GM19467 (cell line): ENCODE measurements at regions not wholly inside any gene's neighbourhood (a gene's known extent, or its start where the extent isn't known, plus 50 kb on each side); places are given as distances from the start of the nearest gene placed in this dataset.
"Not testable (repeated sequence)": the region's sequence is repeated elsewhere in the genome, so short reads cannot be mapped to it uniquely, and the experiment has no call there.

Experiments used
- ATAC-seq: cut with Tn5 transposase; IDR thresholded peaks from one replicate; pipeline ENCODE4 v1.9.1; 2021; ENCODE audit warnings: mild to moderate bottlenecking, moderate library complexity; ENCODE audit not compliant: unreplicated experiment

GRCh38 chr3:166696103-166696502, 684.0 kb downstream of the ZBBX start:
- no peak for ATAC-seq

- no peak for ATAC-seq
Observed at GRCh38 chr3:166688665-166689064, 691.4 kb downstream of the ZBBX start.

GRCh38 chr3:166685246-166685645, 694.9 kb downstream of the ZBBX start:
- ATAC-seq: no peak

- not testable (repeated sequence) for ATAC-seq
Observed at GRCh38 chr3:166684077-166684476, 696.0 kb downstream of the ZBBX start.

- no peak for ATAC-seq
Observed at GRCh38 chr3:166669781-166670180, 710.3 kb downstream of the ZBBX start.

GRCh38 chr3:166663194-166663593, 716.9 kb downstream of the ZBBX start:
- ATAC-seq: no peak

- ATAC-seq: no peak
Observed at GRCh38 chr3:166661621-166662020, 718.5 kb downstream of the ZBBX start.

- no peak for ATAC-seq
Observed at GRCh38 chr3:166660962-166661361, 719.1 kb downstream of the ZBBX start.

GRCh38 chr3:166637984-166638530, 742.0 kb downstream of the ZBBX start:
- no peak for ATAC-seq

- no peak for ATAC-seq
Observed at GRCh38 chr3:166634091-166634746, 745.9 kb downstream of the ZBBX start.

- ATAC-seq: no peak
Observed at GRCh38 chr3:166630190-166630589, 749.9 kb downstream of the ZBBX start.

- ATAC-seq: no peak
Observed at GRCh38 chr3:166613365-166613764, 766.7 kb downstream of the ZBBX start.

- not testable (repeated sequence) for ATAC-seq
Observed at GRCh38 chr3:166612761-166613160, 767.3 kb downstream of the ZBBX start.

- ATAC-seq: no peak
Observed at GRCh38 chr3:166607933-166608521, 770.8 kb upstream of the BCHE start.

- ATAC-seq: no peak
Observed at GRCh38 chr3:166606988-166607387, 769.8 kb upstream of the BCHE start.

- no peak for ATAC-seq
Observed at GRCh38 chr3:166593776-166594175, 756.6 kb upstream of the BCHE start.

GRCh38 chr3:166582236-166582635, 745.0 kb upstream of the BCHE start:
- no peak for ATAC-seq

- ATAC-seq: no peak
Observed at GRCh38 chr3:166580561-166580960, 743.3 kb upstream of the BCHE start.

- ATAC-seq: no peak
Observed at GRCh38 chr3:166575161-166575560, 737.9 kb upstream of the BCHE start.

- not testable (repeated sequence) for ATAC-seq
Observed at GRCh38 chr3:166571686-166572085, 734.5 kb upstream of the BCHE start.

GRCh38 chr3:166570102-166570501, 732.9 kb upstream of the BCHE start:
- no peak for ATAC-seq

GRCh38 chr3:166569589-166569988, 732.4 kb upstream of the BCHE start:
- ATAC-seq: no peak

GRCh38 chr3:166560253-166560652, 723.0 kb upstream of the BCHE start:
- ATAC-seq: no peak
